ENCODE measurements at regions not wholly inside any gene's neighbourhood (a gene's known extent, or its start where the extent isn't known, plus 50 kb on each side); places are given as distances from the start of the nearest gene placed in this dataset.

GRCh38 chrX:4579999-4580398, 866.5 kb upstream of the PRKX start:
- no peak for DNase-seq
- BruUV-seq (replicated peaks): no TSS peak
- no peak overlapping the region for H3K27ac Mint-ChIP-seq (ENCODE audit: unreplicated experiment)
- TF ChIP-seq, protein P1, sequence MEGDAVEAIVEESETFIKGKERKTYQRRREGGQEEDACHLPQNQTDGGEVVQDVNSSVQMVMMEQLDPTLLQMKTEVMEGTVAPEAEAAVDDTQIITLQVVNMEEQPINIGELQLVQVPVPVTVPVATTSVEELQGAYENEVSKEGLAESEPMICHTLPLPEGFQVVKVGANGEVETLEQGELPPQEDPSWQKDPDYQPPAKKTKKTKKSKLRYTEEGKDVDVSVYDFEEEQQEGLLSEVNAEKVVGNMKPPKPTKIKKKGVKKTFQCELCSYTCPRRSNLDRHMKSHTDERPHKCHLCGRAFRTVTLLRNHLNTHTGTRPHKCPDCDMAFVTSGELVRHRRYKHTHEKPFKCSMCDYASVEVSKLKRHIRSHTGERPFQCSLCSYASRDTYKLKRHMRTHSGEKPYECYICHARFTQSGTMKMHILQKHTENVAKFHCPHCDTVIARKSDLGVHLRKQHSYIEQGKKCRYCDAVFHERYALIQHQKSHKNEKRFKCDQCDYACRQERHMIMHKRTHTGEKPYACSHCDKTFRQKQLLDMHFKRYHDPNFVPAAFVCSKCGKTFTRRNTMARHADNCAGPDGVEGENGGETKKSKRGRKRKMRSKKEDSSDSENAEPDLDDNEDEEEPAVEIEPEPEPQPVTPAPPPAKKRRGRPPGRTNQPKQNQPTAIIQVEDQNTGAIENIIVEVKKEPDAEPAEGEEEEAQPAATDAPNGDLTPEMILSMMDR (IDR thresholded peaks at IDR 0.05; ENCODE audit: unreplicated experiment): no peak
- H3K9me3 Mint-ChIP-seq (ENCODE audit: low read depth, unreplicated experiment): no peaks in the 10 kb centered on the region
- H3K4me3 Mint-ChIP-seq (ENCODE audit: low read depth, unreplicated experiment): no peak overlapping the region
- H3K4me1 Mint-ChIP-seq (ENCODE audit: low read depth, unreplicated experiment): no peaks in the 10 kb centered on the region
- no peaks in the 10 kb centered on the region for H3K36me3 Mint-ChIP-seq (ENCODE audit: insufficient read depth, unreplicated experiment)
- intact Hi-C loops (cut with micrococcal nuclease; ENCODE audit: unreplicated experiment): no loop called here
- no peaks in the 10 kb centered on the region for H3K27me3 Mint-ChIP-seq (ENCODE audit: unreplicated experiment)
- CTCF ChIA-PET: no interaction called here

DNA sequence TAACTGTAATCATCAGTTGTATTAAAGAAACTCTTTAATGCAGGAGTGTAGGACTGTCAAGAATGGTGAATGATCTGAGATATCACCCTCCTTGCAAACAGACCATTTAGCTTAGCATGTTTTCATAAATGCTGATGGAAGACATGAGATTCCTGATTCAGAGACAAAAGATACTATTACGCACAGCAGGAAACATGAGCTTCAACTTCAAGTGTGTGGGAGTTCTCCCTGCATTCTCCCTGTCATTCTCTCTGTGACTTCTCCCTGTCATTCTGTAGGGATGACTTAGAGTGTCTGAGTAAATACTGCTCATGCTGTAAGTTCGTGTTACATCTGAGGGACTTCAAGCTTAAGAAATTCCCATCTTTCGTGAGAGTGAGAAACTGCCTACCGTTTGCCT, 866.0 kb upstream of the PRKX start:
- no peak for DNase-seq
- no peaks in the 10 kb centered on the region for H3K36me3 Mint-ChIP-seq (ENCODE audit: insufficient read depth, unreplicated experiment)
- no peaks in the 10 kb centered on the region for H3K9me3 Mint-ChIP-seq (ENCODE audit: low read depth, unreplicated experiment)
- H3K27ac Mint-ChIP-seq (ENCODE audit: unreplicated experiment): no peak overlapping the region
- no peaks in the 10 kb centered on the region for H3K27me3 Mint-ChIP-seq (ENCODE audit: unreplicated experiment)
- intact Hi-C loops (cut with micrococcal nuclease; ENCODE audit: unreplicated experiment): no loop called here
- no peaks in the 10 kb centered on the region for H3K4me1 Mint-ChIP-seq (ENCODE audit: low read depth, unreplicated experiment)
- CTCF ChIA-PET: no interaction called here
- H3K4me3 Mint-ChIP-seq (ENCODE audit: low read depth, unreplicated experiment): no peak overlapping the region
- TF ChIP-seq, protein P1 (IDR thresholded peaks at IDR 0.05; ENCODE audit: unreplicated experiment): no peak
- no TSS peak for BruUV-seq (replicated peaks)

- CTCF ChIA-PET: no interaction called here
- no peaks in the 10 kb centered on the region for H3K36me3 Mint-ChIP-seq (ENCODE audit: insufficient read depth, unreplicated experiment)
- no peak for DNase-seq
- BruUV-seq (replicated peaks): no TSS peak
- H3K27ac Mint-ChIP-seq (ENCODE audit: unreplicated experiment): no peak overlapping the region
- H3K9me3 Mint-ChIP-seq (ENCODE audit: low read depth, unreplicated experiment): peaks cover 5% of the 10 kb centered on the region
- intact Hi-C loops (cut with micrococcal nuclease; ENCODE audit: unreplicated experiment): no loop called here
- no peaks in the 10 kb centered on the region for H3K4me1 Mint-ChIP-seq (ENCODE audit: low read depth, unreplicated experiment)
- H3K4me3 Mint-ChIP-seq (ENCODE audit: low read depth, unreplicated experiment): no peak overlapping the region
- no peaks in the 10 kb centered on the region for H3K27me3 Mint-ChIP-seq (ENCODE audit: unreplicated experiment)
- TF ChIP-seq, protein P1 (IDR thresholded peaks at IDR 0.05; ENCODE audit: unreplicated experiment): no peak
Observed at GRCh38 chrX:4572691-4573090, 859.2 kb upstream of the PRKX start.

GRCh38 chrX:4570151-4570550, 856.7 kb upstream of the PRKX start:
- H3K9me3 Mint-ChIP-seq (ENCODE audit: low read depth, unreplicated experiment): peaks cover 5% of the 10 kb centered on the region
- no peaks in the 10 kb centered on the region for H3K36me3 Mint-ChIP-seq (ENCODE audit: insufficient read depth, unreplicated experiment)
- BruUV-seq (replicated peaks): no TSS peak
- intact Hi-C loops (cut with micrococcal nuclease; ENCODE audit: unreplicated experiment): no loop called here
- no peak overlapping the region for H3K4me3 Mint-ChIP-seq (ENCODE audit: low read depth, unreplicated experiment)
- CTCF ChIA-PET: no interaction called here
- no peaks in the 10 kb centered on the region for H3K4me1 Mint-ChIP-seq (ENCODE audit: low read depth, unreplicated experiment)
- no peak for DNase-seq
- TF ChIP-seq, protein P1 (IDR thresholded peaks at IDR 0.05; ENCODE audit: unreplicated experiment): no peak
- no peak overlapping the region for H3K27ac Mint-ChIP-seq (ENCODE audit: unreplicated experiment)
- no peaks in the 10 kb centered on the region for H3K27me3 Mint-ChIP-seq (ENCODE audit: unreplicated experiment)

- no TSS peak for BruUV-seq (replicated peaks)
- TF ChIP-seq, protein P1 (IDR thresholded peaks at IDR 0.05; ENCODE audit: unreplicated experiment): no peak
Observed at GRCh38 chrX:4560192-4560591, 846.7 kb upstream of the PRKX start.

More at GRCh38 chrX:4560192-4560591, 846.7 kb upstream of the PRKX start:
- no peak overlapping the region for H3K27ac Mint-ChIP-seq (ENCODE audit: unreplicated experiment)
- H3K27me3 Mint-ChIP-seq (ENCODE audit: unreplicated experiment): no peaks in the 10 kb centered on the region
- H3K4me1 Mint-ChIP-seq (ENCODE audit: low read depth, unreplicated experiment): no peaks in the 10 kb centered on the region
- CTCF ChIA-PET: no interaction called here
- H3K36me3 Mint-ChIP-seq (ENCODE audit: insufficient read depth, unreplicated experiment): no peaks in the 10 kb centered on the region
- intact Hi-C loops (cut with micrococcal nuclease; ENCODE audit: unreplicated experiment): no loop called here
- no peak overlapping the region for H3K4me3 Mint-ChIP-seq (ENCODE audit: low read depth, unreplicated experiment)
- no peaks in the 10 kb centered on the region for H3K9me3 Mint-ChIP-seq (ENCODE audit: low read depth, unreplicated experiment)
- no peak for DNase-seq

Data from Calu3 (cell line).